GM12878 (cell line): ENCODE measurements at regions not wholly inside any gene's neighbourhood (a gene's known extent, or its start where the extent isn't known, plus 50 kb on each side); places are given as distances from the start of the nearest gene placed in this dataset.

Experiments used
- ATAC-seq: fragments of 200-7000 bp; cut with Tn5 transposase; 3 replicates; pipeline ENCODE4 v1.9.1; 2020; ENCODE audit warnings: mild to moderate bottlenecking, moderate library complexity
- BruUV-seq: library from RNA; stranded (reverse); fragments of 400-500 nt; replicated peaks from 2 replicates; lab custom pipeline; 2021; lab: Mats Ljungman, UMichigan
- CTCF ChIA-PET: fragments of 300-600 bp; sonication (Branson Sonifier 250); formaldehyde crosslinking; extraction: SDS; loops from one replicate; lab custom pipeline; 2021; ENCODE audit warnings: inconsistent platforms; lab: Yijun Ruan, JAX
- POLR2A ChIA-PET: fragments of 350-600 bp; formaldehyde crosslinking; extraction: SDS; loops from one replicate; lab custom pipeline; 2021; ENCODE audit warnings: inconsistent platforms; lab: Charles Lee
- RAD21 ChIA-PET: fragments of 300-600 bp; sonication (Branson Sonifier 250); formaldehyde crosslinking; loops from one replicate; lab custom pipeline; 2023; ENCODE audit warnings: antibody characterized with exemption; ENCODE audit not compliant: unreplicated experiment; lab: Charles Lee
- SMC1A ChIA-PET: fragments of 300-600 bp; sonication (Branson Sonifier 250); formaldehyde crosslinking; loops from one replicate; lab custom pipeline; 2023; ENCODE audit not compliant: unreplicated experiment, uncharacterized antibody; lab: Charles Lee
- DNase-seq: peaks from one replicate; pipeline ENCODE4 v3.0.0-alpha.2; 2011; ENCODE audit warnings: low read depth, low spot score
- FAIRE-seq: peaks from 3 replicates; lab custom pipeline; 2011; peaks lifted over from hg19 to GRCh38; lab: Jason Lieb, UNC
- H2AFZ ChIP-seq: 2 replicates; pipeline ENCODE4 v1.6.0; 2011; ENCODE audit warnings: low read depth, low read length, control low read depth; ENCODE audit not compliant: control insufficient read depth
- H3K27ac ChIP-seq: 2 replicates; pipeline ENCODE4 v1.5.1; 2011; ENCODE audit warnings: control low read depth; ENCODE audit not compliant: control insufficient read depth, insufficient read depth
- H3K27me3 ChIP-seq, 2 experiments: replicated peaks in 1 of 2; 2 replicates each; pipeline versions ENCODE4 v1.6.0 to v1.6.1; 2011; ENCODE audit warnings: low read length in 1 of 2; ENCODE audit not compliant: control insufficient read depth in 2 of 2, insufficient read depth in 2 of 2
- H3K36me3 ChIP-seq, 2 experiments: 2 replicates each; pipeline ENCODE4 v1.5.1; 2011; ENCODE audit warnings: low read length in 1 of 2; ENCODE audit not compliant: control insufficient read depth in 2 of 2, insufficient read depth in 2 of 2
- H3K4me1 ChIP-seq: 2 replicates; pipeline ENCODE4 v1.6.1; 2011; ENCODE audit warnings: mild to moderate bottlenecking, low read length, moderate library complexity, mixed read lengths; ENCODE audit not compliant: control insufficient read depth, insufficient read depth
- H3K4me2 ChIP-seq: 2 replicates; pipeline ENCODE4 v1.6.0; 2011; ENCODE audit warnings: control low read depth; ENCODE audit not compliant: control insufficient read depth, insufficient read depth
- H3K4me3 ChIP-seq: fragments of 200-600 bp; sonication (generic); 2 replicates; pipeline ENCODE4 v1.5.1; 2016
- H3K79me2 ChIP-seq: 2 replicates; pipeline ENCODE4 v1.6.0; 2011; ENCODE audit warnings: low read length; ENCODE audit not compliant: control insufficient read depth, insufficient read depth
- H3K9ac ChIP-seq: 2 replicates; pipeline ENCODE4 v1.8.0; 2011; ENCODE audit warnings: low read length, control low read depth, mixed read lengths; ENCODE audit not compliant: control insufficient read depth, insufficient read depth
- H3K9me3 ChIP-seq: replicated peaks from 3 replicates; pipeline ENCODE4 v1.5.1; 2011; ENCODE audit warnings: mild to moderate bottlenecking, low read length; ENCODE audit not compliant: control insufficient read depth, insufficient read depth
- H4K20me1 ChIP-seq: 2 replicates; pipeline ENCODE4 v1.6.0; 2011; ENCODE audit not compliant: control insufficient read depth, insufficient read depth
- BACH1 ChIP-seq: fragments of 450-650 bp; IDR thresholded peaks from 2 replicates; pipeline ENCODE4 v1.6.1; 2017; ENCODE audit warnings: mild to moderate bottlenecking, borderline replicate concordance
- BCLAF1 ChIP-seq: fragments of 450-650 bp; IDR thresholded peaks from 2 replicates; pipeline ENCODE4 v1.6.1; 2017; ENCODE audit warnings: antibody characterized with exemption, mild to moderate bottlenecking, moderate library complexity
- BRCA1 ChIP-seq: IDR thresholded peaks from 2 replicates; pipeline ENCODE4 v1.6.1; 2011; ENCODE audit warnings: low read depth, low read length, improper control_type of control experiment
- CBX5 ChIP-seq: sonication (generic); IDR thresholded peaks from 2 replicates; pipeline ENCODE4 v1.6.1; 2016; ENCODE audit warnings: low read depth, moderate library complexity, mild to moderate bottlenecking, inconsistent platforms
- DPF2 ChIP-seq: fragments of 450-650 bp; IDR thresholded peaks from 2 replicates; pipeline ENCODE4 v1.6.1; 2017; ENCODE audit warnings: mild to moderate bottlenecking
- HSF1 ChIP-seq: fragments of 150-350 bp; IDR thresholded peaks from 2 replicates; pipeline ENCODE4 v1.6.1; 2014; ENCODE audit warnings: mild to moderate bottlenecking, low read depth, low read length
- IKZF1 ChIP-seq: fragments of 450-650 bp; conservative IDR thresholded peaks from 2 replicates; pipeline ENCODE4 v1.6.1; 2017; ENCODE audit warnings: antibody characterized with exemption, mild to moderate bottlenecking
- IKZF2 ChIP-seq, 2 experiments: fragments of 450-650 bp; IDR thresholded peaks; 2 replicates each; pipeline ENCODE4 v1.6.1; 2017; ENCODE audit warnings: mild to moderate bottlenecking in 2 of 2, moderate library complexity in 2 of 2
- IRF4 ChIP-seq: IDR thresholded peaks from 2 replicates; pipeline ENCODE4 v1.6.1; 2011; ENCODE audit warnings: low read depth, low read length
- LARP7 ChIP-seq: fragments of 450-650 bp; IDR thresholded peaks from 2 replicates; pipeline ENCODE4 v1.6.1; 2017; ENCODE audit warnings: mild to moderate bottlenecking
- MYC ChIP-seq: IDR thresholded peaks from 2 replicates; pipeline ENCODE4 v1.6.1; 2011; ENCODE audit warnings: mild to moderate bottlenecking, low read length, moderate library complexity, inconsistent platforms; ENCODE audit not compliant: insufficient read depth, insufficient replicate concordance, insufficient read length, severe bottlenecking
- RAD51 ChIP-seq: fragments of 450-650 bp; IDR thresholded peaks from 2 replicates; pipeline ENCODE4 v1.6.1; 2016; ENCODE audit warnings: moderate library complexity, mild to moderate bottlenecking, inconsistent platforms
- SIN3A ChIP-seq: IDR thresholded peaks from 2 replicates; pipeline ENCODE4 v1.6.1; 2012; ENCODE audit warnings: low read depth, low read length, improper control_type of control experiment
- SIX5 ChIP-seq: IDR thresholded peaks from 2 replicates; pipeline ENCODE4 v1.6.1; 2011; ENCODE audit warnings: mild to moderate bottlenecking, low read depth, low read length, moderate library complexity; ENCODE audit not compliant: severe bottlenecking
- SMARCA5 ChIP-seq: fragments of 450-650 bp; IDR thresholded peaks from 2 replicates; pipeline ENCODE4 v1.6.1; 2017; ENCODE audit warnings: mild to moderate bottlenecking
- SPI1 ChIP-seq: IDR thresholded peaks from 2 replicates; pipeline ENCODE4 v1.6.1; 2011; ENCODE audit warnings: low read depth, mild to moderate bottlenecking, low read length, moderate library complexity, borderline replicate concordance; ENCODE audit not compliant: insufficient read depth
- STAT3 ChIP-seq: IDR thresholded peaks from 2 replicates; pipeline ENCODE4 v1.6.1; 2011; ENCODE audit warnings: low read depth, low read length, improper control_type of control experiment
- ZNF24 ChIP-seq: fragments of 450-650 bp; IDR thresholded peaks from 2 replicates; pipeline ENCODE4 v1.6.1; 2017; ENCODE audit warnings: antibody characterized with exemption, mild to moderate bottlenecking
- ZNF274 ChIP-seq: IDR thresholded peaks from one replicate; pipeline ENCODE4 v1.8.0; 2011; ENCODE audit not compliant: insufficient read length, insufficient read depth
- WGBS: methylation state at CpG from one replicate; pipeline ENCODE4 v1.1.6; 2016; ENCODE audit warnings: low lambda C conversion rate; ENCODE audit not compliant: insufficient replicate concordance, insufficient coverage; ENCODE audit errors: missing lambda C conversion rate; 5-methylcytosine and 5-hydroxymethylcytosine counted together
- in situ Hi-C: fragments of 300-500 bp; cut with MboI; formaldehyde crosslinking; loops from 9 replicates; pipeline ENCODE4 v1.14.3; 2018; ENCODE audit warnings: mixed read lengths
- intact Hi-C: fragments of 100-400 bp; cut with micrococcal nuclease; formaldehyde crosslinking; loops from one replicate; pipeline ENCODE4 v1.14.2; 2022; ENCODE audit not compliant: unreplicated experiment
- TF ChIP-seq, protein P1 (sequence below): IDR thresholded peaks from 2 replicates; pipeline ENCODE4 v1.6.1; 2012; ENCODE audit warnings: low read depth, low read length, improper control_type of control experiment

DNA sequence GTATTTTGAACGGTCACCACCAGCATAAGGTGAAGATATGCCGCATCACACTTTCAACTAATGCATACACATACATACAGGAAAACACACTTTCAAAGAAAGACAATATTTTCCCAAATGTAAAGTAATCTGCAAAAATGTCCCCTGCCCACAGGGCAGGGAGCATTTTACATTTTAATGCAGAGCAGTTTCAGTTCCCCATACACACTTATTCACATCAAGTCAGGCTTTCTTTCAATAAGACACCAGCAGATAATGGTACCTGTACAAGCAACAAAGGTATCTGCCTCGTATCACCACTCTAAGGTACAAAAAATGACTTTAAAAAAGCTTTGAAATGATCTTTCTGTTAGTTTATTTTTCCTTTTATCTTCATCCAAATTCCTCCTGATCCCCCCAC lies 247.1 kb upstream of the CCNG1 start:
- intact Hi-C loops, result no loop called here
- H3K4me2 ChIP-seq, result no peak overlapping the region
- POLR2A ChIA-PET, result interaction anchor here (0.9 kb wide), 1 partner anchor 95 kb away, joined by 3 read pairs; no protein-coding TSS in a partner anchor

DNA sequence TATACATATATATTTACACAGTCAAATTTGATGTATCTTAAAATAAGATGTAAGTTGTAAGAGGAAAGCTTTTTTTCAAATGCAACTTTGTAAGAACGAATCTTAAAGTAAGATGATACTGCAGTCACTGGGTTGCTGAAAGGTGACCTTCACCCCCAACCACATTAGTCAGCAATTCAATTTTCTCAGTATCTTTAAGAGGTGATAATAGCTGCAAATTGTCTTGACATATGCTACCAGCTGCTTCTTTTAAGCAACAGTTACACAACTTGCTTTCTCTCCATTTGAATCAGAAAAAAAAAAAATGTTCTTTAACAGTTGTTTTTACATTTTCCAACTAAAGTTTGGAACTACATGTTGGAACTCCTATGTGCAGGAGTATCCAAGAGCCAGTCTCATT lies 246.6 kb upstream of the CCNG1 start:
- RAD21 ChIA-PET, result interaction anchor here (1.0 to 2.1 kb wide), 2 partner anchors 97 to 199 kb away, joined by 3 to 7 read pairs; no protein-coding TSS in a partner anchor
- no peak overlapping the region for H3K4me2 ChIP-seq
- no peak overlapping the region for H3K27ac ChIP-seq
- intact Hi-C loops, result no loop called here
- peak; percentile 3 for DNase-seq
- no peaks in the 10 kb centered on the region for H4K20me1 ChIP-seq
- no peak for FAIRE-seq
- in situ Hi-C loops, result no loop called here
- H2AFZ ChIP-seq, result no peak overlapping the region
- no peaks in the 10 kb centered on the region for H3K36me3 ChIP-seq
- 44% methylated on average over 1 of the region's 1 CpG for WGBS
- H3K9me3 ChIP-seq, result no peaks in the 10 kb centered on the region
- BruUV-seq, result no TSS peak
- H3K27me3 ChIP-seq, result no peaks in the 10 kb centered on the region
- CTCF ChIA-PET, result interaction anchor here (0.8 to 1.0 kb wide), 2 partner anchors 88 to 97 kb away, joined by 3 read pairs; no protein-coding TSS in a partner anchor
- H3K9ac ChIP-seq, result no peak overlapping the region
- POLR2A ChIA-PET, result interaction anchor here (0.9 kb wide), 1 partner anchor 96 kb away, joined by 3 read pairs; no protein-coding TSS in a partner anchor
- peak; percentile 77 for ATAC-seq
- no peaks in the 10 kb centered on the region for H3K4me1 ChIP-seq
- no peaks in the 10 kb centered on the region for H3K79me2 ChIP-seq
- no peak overlapping the region for H3K4me3 ChIP-seq
- SMC1A ChIA-PET, result interaction anchor here (0.7 to 2.8 kb wide), 13 partner anchors 9 to 303 kb away, joined by 3 to 11 read pairs (median 4); no protein-coding TSS in a partner anchor
- TF ChIP-seq HSF1 (no peak), STAT3 (no peak), BCLAF1 (no peak), ZNF274 (no peak), BACH1 (peak; percentile 18; the same call in 1 of the 2 replicates)
- TF ChIP-seq, protein P1, sequence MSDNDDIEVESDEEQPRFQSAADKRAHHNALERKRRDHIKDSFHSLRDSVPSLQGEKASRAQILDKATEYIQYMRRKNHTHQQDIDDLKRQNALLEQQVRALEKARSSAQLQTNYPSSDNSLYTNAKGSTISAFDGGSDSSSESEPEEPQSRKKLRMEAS, result no peak

More for the DNA sequence above, 247.1 kb upstream of the CCNG1 start:
- TF ChIP-seq MYC (no peak), BRCA1 (no peak), ZNF24 (0 out of 2 replicates have a peak, but pooled peaks have one; percentile 13), IKZF2 (IDR thresholded peaks at IDR 0.05) (peak; percentile 34 to 43; a peak in 1 of 4 replicates), IKZF1 (peak; percentile 50), LARP7 (no peak), CBX5 (no peak), IRF4 (peak; percentile 56; the same call in 1 of the 2 replicates), SIN3A (no peak), DPF2 (peak; percentile 65), SPI1 (peak; percentile 95), SIX5 (no peak), RAD51 (no peak), SMARCA5 (no peak; the same call in 1 of the 2 replicates)
- TF ChIP-seq, protein P1, result no peak
- DNase-seq (peak; percentile 9), FAIRE-seq (no peak), ATAC-seq (peak; percentile 92)
- H3K4me3 ChIP-seq, result no peak overlapping the region
- no peak overlapping the region for H3K27ac ChIP-seq
- 36% methylated on average over 3 of the region's 3 CpGs for WGBS
- SMC1A ChIA-PET, result interaction anchor here (0.8 to 2.8 kb wide), 9 partner anchors 9 to 303 kb away, joined by 3 to 8 read pairs (median 3); no protein-coding TSS in a partner anchor
- H3K9ac ChIP-seq, result no peak overlapping the region
- H3K4me1 ChIP-seq, result no peaks in the 10 kb centered on the region
- H3K36me3 ChIP-seq, result no peaks in the 10 kb centered on the region
- H3K9me3 ChIP-seq, result no peaks in the 10 kb centered on the region
- H4K20me1 ChIP-seq, result no peaks in the 10 kb centered on the region
- no peak overlapping the region for H2AFZ ChIP-seq
- CTCF ChIA-PET, result interaction anchor here (0.8 to 1.0 kb wide), 2 partner anchors 87 to 96 kb away, joined by 3 read pairs; no protein-coding TSS in a partner anchor
- BruUV-seq, result no TSS peak
- in situ Hi-C loops, result no loop called here
- H3K27me3 ChIP-seq, result no peaks in the 10 kb centered on the region
- H3K79me2 ChIP-seq, result no peaks in the 10 kb centered on the region
- RAD21 ChIA-PET, result interaction anchor here (1.0 to 2.1 kb wide), 2 partner anchors 96 to 199 kb away, joined by 3 to 7 read pairs; no protein-coding TSS in a partner anchor
